T-cell (primary cell): ENCODE measurements at regions not wholly inside any gene's neighbourhood (a gene's known extent, or its start where the extent isn't known, plus 50 kb on each side); places are given as distances from the start of the nearest gene placed in this dataset.

ENCODE experiments used
- ATAC-seq, 4 experiments: fragments of 200-7000 bp in 3 of 4; fragments of 150-1000 bp in 1 of 4; cut with Tn5 transposase; replicated peaks in 1 of 4; 1 replicate in 3 of 4; 2 replicates in 1 of 4; pipeline ENCODE4 v1.10.0; 2021; ENCODE audit warnings: moderate library complexity in 3 of 4, mild to moderate bottlenecking in 2 of 4, moderate number of reproducible peaks in 1 of 4
- CTCF ChIA-PET, 2 donors: fragments of 300-600 bp; sonication (Branson Sonifier 250); formaldehyde crosslinking; loops; one replicate each; lab custom pipeline; 2022; ENCODE audit warnings: antibody characterized with exemption in 2 of 2; lab: Charles Lee
- POLR2A ChIA-PET, 2 donors: fragments of 300-600 bp; sonication (Branson Sonifier 250); formaldehyde crosslinking; loops; one replicate each; lab custom pipeline; 2022; ENCODE audit warnings: antibody characterized with exemption in 2 of 2; lab: Charles Lee
- DNase-seq, 35 experiments: peaks; one replicate each; pipeline versions ENCODE4 v3.0.0 to v3.0.0-alpha.2; 2013 to 2023
- H3K27ac ChIP-seq: one replicate; pipeline ENCODE4 v1.5.1; 2013; ENCODE audit warnings: low read length
- H3K27me3 ChIP-seq, 2 experiments: replicated peaks in 1 of 2; 1 replicate in 1 of 2; 2 replicates in 1 of 2; pipeline versions ENCODE4 v1.6.1 to v1.7.0; 2013; ENCODE audit warnings: low read length in 1 of 2, mixed read lengths in 1 of 2; ENCODE audit not compliant: control insufficient read depth in 2 of 2, insufficient read depth in 2 of 2; ENCODE audit errors: extremely low read depth in 1 of 2
- H3K36me3 ChIP-seq, 2 donors: 1 replicate in 1 of 2; 2 replicates in 1 of 2; pipeline versions ENCODE4 v1.6.1 to v1.7.0; 2013; ENCODE audit warnings: low read length in 1 of 2; ENCODE audit not compliant: control insufficient read depth in 2 of 2, insufficient read depth in 1 of 2; ENCODE audit errors: extremely low read depth in 1 of 2
- H3K4me1 ChIP-seq, 2 experiments: 1 replicate in 1 of 2; 2 replicates in 1 of 2; pipeline versions ENCODE4 v1.6.1 to v1.7.0; 2013; ENCODE audit warnings: low read length in 2 of 2, mixed read lengths in 1 of 2; ENCODE audit not compliant: insufficient read depth in 2 of 2, control insufficient read depth in 1 of 2; ENCODE audit errors: extremely low read depth in 1 of 2
- H3K4me3 ChIP-seq, 2 donors: 1 replicate in 1 of 2; 2 replicates in 1 of 2; pipeline versions ENCODE4 v1.5.1 to v1.7.0; 2013; ENCODE audit warnings: mild to moderate bottlenecking in 2 of 2, low read length in 1 of 2, moderate library complexity in 1 of 2; ENCODE audit not compliant: control insufficient read depth in 1 of 2; ENCODE audit errors: extremely low read depth in 1 of 2
- H3K9me3 ChIP-seq: 2 replicates; pipeline ENCODE4 v1.7.0; 2013
- H3K27ac Mint-ChIP-seq, 2 donors: one replicate each; pipeline ENCODE4 v1.8.0; 2020 to 2021; ENCODE audit warnings: mild to moderate bottlenecking in 2 of 2, mixed read lengths in 2 of 2
- H3K27me3 Mint-ChIP-seq, 2 donors: one replicate each; pipeline ENCODE4 v1.8.0; 2021 to 2022; ENCODE audit warnings: mixed read lengths in 2 of 2
- H3K36me3 Mint-ChIP-seq: one replicate; pipeline ENCODE4 v1.8.0; 2021; ENCODE audit warnings: mixed read lengths
- H3K4me1 Mint-ChIP-seq, 3 donors: one replicate each; pipeline ENCODE4 v1.8.0; 2020 to 2022; ENCODE audit warnings: mixed read lengths in 3 of 3, mild to moderate bottlenecking in 1 of 3
- H3K4me3 Mint-ChIP-seq, 3 donors: one replicate each; pipeline ENCODE4 v1.8.0; 2020 to 2022; ENCODE audit warnings: mild to moderate bottlenecking in 3 of 3, mixed read lengths in 3 of 3, moderate library complexity in 3 of 3
- H3K9me3 Mint-ChIP-seq, 3 donors: one replicate each; pipeline ENCODE4 v1.8.0; 2020 to 2022; ENCODE audit warnings: mixed read lengths in 3 of 3
- WGBS: methylation state at CpG from one replicate; pipeline ENCODE4 v1.1.5; 2013; ENCODE audit warnings: missing lambda C conversion rate; ENCODE audit not compliant: insufficient coverage; 5-methylcytosine and 5-hydroxymethylcytosine counted together

DNA sequence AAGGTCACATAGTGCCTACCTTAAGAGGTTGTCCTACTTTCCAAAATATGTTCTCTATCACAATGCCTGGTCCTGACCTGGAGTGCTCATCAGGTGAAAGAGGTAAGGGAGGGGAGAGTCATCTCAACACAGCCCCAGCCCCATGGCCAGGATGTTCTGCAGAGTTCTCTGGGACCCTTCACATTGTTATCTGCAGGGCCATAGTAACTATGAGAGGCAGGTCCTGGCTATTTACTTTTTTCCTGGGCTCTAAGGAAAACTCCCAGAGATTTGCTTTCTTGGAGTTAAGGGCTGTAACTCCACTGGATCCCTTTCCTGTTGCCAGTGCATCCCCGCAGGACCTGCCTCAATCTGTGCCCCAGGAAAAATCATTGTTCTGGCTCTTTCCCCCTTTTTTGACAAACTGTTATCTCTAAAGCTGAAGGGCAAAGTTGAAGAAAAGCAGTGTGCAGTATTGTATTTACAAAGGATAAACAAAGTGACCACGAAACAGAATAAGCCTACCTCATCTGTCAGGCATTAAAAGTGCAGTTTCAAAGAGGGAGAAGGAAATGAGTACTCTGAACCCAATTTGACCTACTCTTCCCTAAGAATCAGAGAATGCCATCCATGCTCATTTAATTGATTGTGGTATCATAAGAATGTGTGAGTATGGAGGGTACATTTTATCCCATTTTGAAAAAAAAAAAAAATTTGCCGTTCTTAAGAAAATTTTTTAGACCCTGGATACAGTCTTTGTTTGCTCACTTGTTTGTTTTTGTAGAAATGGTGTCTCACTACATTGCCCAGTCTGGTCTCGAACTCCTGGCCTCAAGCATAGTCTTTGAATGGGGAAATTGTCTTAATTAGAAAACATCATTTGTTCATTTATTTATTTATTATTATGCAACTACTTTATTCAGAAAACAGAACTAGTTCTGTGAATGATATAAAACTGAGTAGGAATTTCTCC lies 149.6 kb downstream of the RHOU start:
- 100% methylated on average over 1 of the region's 4 CpGs for WGBS
- no peak overlapping the region for H3K4me3 Mint-ChIP-seq

DNA sequence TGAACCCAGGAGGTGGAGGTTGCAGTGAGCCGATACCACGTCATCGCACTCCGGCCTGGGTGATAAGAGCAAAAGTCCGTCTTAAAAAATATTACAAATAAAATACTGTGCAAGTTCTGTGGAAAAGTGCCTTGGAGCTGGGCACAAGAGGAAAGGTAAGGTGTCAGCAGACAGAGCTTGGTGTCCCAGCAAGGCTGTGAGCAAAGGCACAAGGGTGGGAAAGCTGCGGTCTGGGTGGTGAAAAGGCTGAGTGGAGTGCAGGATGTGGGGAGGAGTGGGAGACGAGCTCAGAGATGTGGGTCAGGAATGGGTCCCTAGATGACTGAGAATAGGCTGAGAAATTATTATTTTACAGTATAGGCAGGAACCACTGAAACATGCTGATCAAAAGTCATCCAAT lies 150.6 kb downstream of the RHOU start:
- peaks cover 6 to 8% of the 10 kb centered on the region in 2 experiments for H3K4me1 ChIP-seq
- Mint-ChIP-seq H3K4me3 (no peak overlapping the region), H3K9me3 (no peaks in the 10 kb centered on the region), H3K27ac (no peak overlapping the region), H3K4me1 (peaks cover 17 to 18% (median 17%) of the 10 kb centered on the region in 3 donors), H3K36me3 (no peaks in the 10 kb centered on the region), H3K27me3 (no peaks in the 10 kb centered on the region)
- ChIA-PET POLR2A (no interaction called here), CTCF (no interaction called here)
- H3K27me3 ChIP-seq = no peaks in the 10 kb centered on the region
- no peak overlapping the region for H3K4me3 ChIP-seq
- DNase-seq (no peak), ATAC-seq (no peak)
- no peak overlapping the region for H3K27ac ChIP-seq
- 68% methylated on average over 2 of the region's 7 CpGs for WGBS
- H3K9me3 ChIP-seq = no peaks in the 10 kb centered on the region
- H3K36me3 ChIP-seq = no peaks in the 10 kb centered on the region

More for the DNA sequence above, 149.6 kb downstream of the RHOU start:
- CTCF ChIA-PET = interaction anchor here in 1 of 2 donors (0.7 kb wide), 1 partner anchor 149 kb away, joined by 4 read pairs; no protein-coding TSS in a partner anchor
- no peaks in the 10 kb centered on the region for H3K9me3 ChIP-seq
- Mint-ChIP-seq H3K27ac (no peak overlapping the region), H3K36me3 (no peaks in the 10 kb centered on the region), H3K9me3 (no peaks in the 10 kb centered on the region), H3K4me1 (peaks cover 8% of the 10 kb centered on the region in 3 donors), H3K27me3 (no peaks in the 10 kb centered on the region)
- no peak overlapping the region for H3K4me3 ChIP-seq
- POLR2A ChIA-PET = no interaction called here
- peaks cover under 1 to 3% of the 10 kb centered on the region in 2 experiments for H3K4me1 ChIP-seq
- ATAC-seq (no peak), DNase-seq (no peak)
- no peak overlapping the region for H3K27ac ChIP-seq
- H3K36me3 ChIP-seq = no peaks in the 10 kb centered on the region
- no peaks in the 10 kb centered on the region for H3K27me3 ChIP-seq

DNA sequence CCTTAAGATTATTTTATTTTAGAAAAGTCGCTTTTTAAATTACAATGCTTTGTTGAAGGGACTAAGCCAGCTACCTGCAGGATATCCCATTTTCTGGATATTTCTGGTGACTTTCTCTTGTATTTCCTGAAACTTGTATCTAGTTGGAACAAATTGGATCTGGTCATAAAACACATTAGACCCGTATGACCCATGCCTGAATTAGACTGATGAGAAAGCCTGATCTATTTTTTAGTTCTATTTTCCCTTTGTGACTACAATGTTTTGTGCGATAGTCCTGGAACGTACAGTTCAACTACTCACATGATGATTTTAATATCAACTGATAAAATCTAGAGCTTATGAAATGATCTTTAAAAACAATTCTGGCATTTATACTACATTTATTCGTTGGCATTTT lies 151.8 kb downstream of the RHOU start:
- H3K36me3 ChIP-seq = no peaks in the 10 kb centered on the region
- no peak overlapping the region for H3K27ac Mint-ChIP-seq
- H3K27me3 Mint-ChIP-seq = peaks cover 0 to 2% of the 10 kb centered on the region in 2 donors
- no peak overlapping the region for H3K4me3 ChIP-seq
- peaks cover 6 to 8% of the 10 kb centered on the region in 2 experiments for H3K4me1 ChIP-seq
- no peak for DNase-seq
- POLR2A ChIA-PET = no interaction called here
- WGBS = no CpG with 5 or more reads among the region's 5 CpGs
- CTCF ChIA-PET = no interaction called here
- H3K27me3 ChIP-seq = peaks cover 0 to 3% of the 10 kb centered on the region in 2 experiments
- H3K36me3 Mint-ChIP-seq = no peaks in the 10 kb centered on the region
- H3K9me3 ChIP-seq = no peaks in the 10 kb centered on the region
- no peak overlapping the region for H3K27ac ChIP-seq
- no peak for ATAC-seq
- H3K4me3 Mint-ChIP-seq = no peak overlapping the region
- H3K9me3 Mint-ChIP-seq = no peaks in the 10 kb centered on the region
- peaks cover 19 to 24% (median 19%) of the 10 kb centered on the region in 3 donors for H3K4me1 Mint-ChIP-seq

DNA sequence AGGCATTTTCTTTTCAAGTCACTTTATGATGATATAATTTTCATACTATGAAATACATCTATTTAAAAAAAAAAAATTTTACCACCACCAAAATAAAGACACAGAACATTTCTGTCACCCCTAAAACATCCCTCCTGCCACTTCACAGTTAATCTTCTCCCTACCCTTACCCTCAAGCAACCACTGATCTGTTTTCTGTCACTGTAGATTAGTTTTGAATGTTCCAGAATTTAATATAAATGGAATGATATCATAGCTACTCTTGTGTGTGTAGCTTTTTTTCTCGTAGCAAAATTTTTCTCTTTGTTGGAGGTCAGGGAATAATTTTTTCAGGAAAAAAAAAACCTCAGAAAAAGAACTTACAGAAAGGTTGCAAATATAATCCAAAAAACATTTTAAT lies 152.7 kb downstream of the RHOU start:
- Histone ChIP-seq H3K9me3 (no peaks in the 10 kb centered on the region), H3K4me3 (no peak overlapping the region), H3K4me1 (peaks cover 6 to 8% of the 10 kb centered on the region in 2 experiments), H3K36me3 (no peaks in the 10 kb centered on the region), H3K27ac (no peak overlapping the region), H3K27me3 (peaks cover 0 to 3% of the 10 kb centered on the region in 2 experiments)
- no peak overlapping the region for H3K4me3 Mint-ChIP-seq
- ChIA-PET POLR2A (no interaction called here), CTCF (no interaction called here)
- H3K4me1 Mint-ChIP-seq = peaks cover 19 to 24% (median 19%) of the 10 kb centered on the region in 3 donors
- WGBS = no CpG with 5 or more reads among the region's 1 CpG
- no peak overlapping the region for H3K27ac Mint-ChIP-seq
- no peaks in the 10 kb centered on the region for H3K9me3 Mint-ChIP-seq
- no peak for DNase-seq
- H3K27me3 Mint-ChIP-seq = peaks cover 0 to 2% of the 10 kb centered on the region in 2 donors
- ATAC-seq = no peak
- H3K36me3 Mint-ChIP-seq = no peaks in the 10 kb centered on the region

DNA sequence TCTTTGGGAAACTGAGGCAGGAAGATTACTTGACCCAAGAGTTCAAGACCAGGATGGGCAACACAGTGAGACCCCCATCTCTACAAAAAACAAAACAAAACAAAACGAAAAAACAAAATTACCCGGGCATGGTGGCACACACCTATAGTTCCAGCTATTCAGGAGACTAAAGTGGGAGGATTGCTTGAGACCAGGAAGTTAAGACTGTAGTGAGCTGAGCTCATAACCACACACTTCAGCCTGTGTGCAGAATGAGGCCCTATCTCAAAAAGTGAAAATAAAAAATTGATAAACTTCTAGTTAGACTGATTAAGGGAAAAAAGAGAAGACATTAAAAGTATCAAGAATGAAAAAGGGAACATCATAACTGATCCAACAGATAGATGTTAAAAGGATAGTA lies 154.0 kb downstream of the RHOU start:
- Mint-ChIP-seq H3K27me3 (peaks cover 0 to 2% of the 10 kb centered on the region in 2 donors), H3K9me3 (no peaks in the 10 kb centered on the region), H3K36me3 (no peaks in the 10 kb centered on the region), H3K27ac (no peak overlapping the region), H3K4me3 (no peak overlapping the region), H3K4me1 (peaks cover 19 to 24% (median 19%) of the 10 kb centered on the region in 3 donors)
- Histone ChIP-seq H3K4me3 (no peak overlapping the region), H3K27me3 (peaks cover 0 to 3% of the 10 kb centered on the region in 2 experiments), H3K27ac (no peak overlapping the region), H3K36me3 (no peaks in the 10 kb centered on the region), H3K4me1 (peaks cover 6 to 8% of the 10 kb centered on the region in 2 experiments), H3K9me3 (no peaks in the 10 kb centered on the region)
- ATAC-seq (no peak), DNase-seq (no peak)
- no CpG with 5 or more reads among the region's 2 CpGs for WGBS
- ChIA-PET POLR2A (interaction anchor here in 1 of 2 donors (0.5 kb wide), 1 partner anchor 10 kb away, joined by 3 read pairs; no protein-coding TSS in a partner anchor), CTCF (interaction anchor here in 1 of 2 donors (0.7 to 1.1 kb wide), 2 partner anchors 8 to 180 kb away, joined by 3 read pairs; no protein-coding TSS in a partner anchor)

DNA sequence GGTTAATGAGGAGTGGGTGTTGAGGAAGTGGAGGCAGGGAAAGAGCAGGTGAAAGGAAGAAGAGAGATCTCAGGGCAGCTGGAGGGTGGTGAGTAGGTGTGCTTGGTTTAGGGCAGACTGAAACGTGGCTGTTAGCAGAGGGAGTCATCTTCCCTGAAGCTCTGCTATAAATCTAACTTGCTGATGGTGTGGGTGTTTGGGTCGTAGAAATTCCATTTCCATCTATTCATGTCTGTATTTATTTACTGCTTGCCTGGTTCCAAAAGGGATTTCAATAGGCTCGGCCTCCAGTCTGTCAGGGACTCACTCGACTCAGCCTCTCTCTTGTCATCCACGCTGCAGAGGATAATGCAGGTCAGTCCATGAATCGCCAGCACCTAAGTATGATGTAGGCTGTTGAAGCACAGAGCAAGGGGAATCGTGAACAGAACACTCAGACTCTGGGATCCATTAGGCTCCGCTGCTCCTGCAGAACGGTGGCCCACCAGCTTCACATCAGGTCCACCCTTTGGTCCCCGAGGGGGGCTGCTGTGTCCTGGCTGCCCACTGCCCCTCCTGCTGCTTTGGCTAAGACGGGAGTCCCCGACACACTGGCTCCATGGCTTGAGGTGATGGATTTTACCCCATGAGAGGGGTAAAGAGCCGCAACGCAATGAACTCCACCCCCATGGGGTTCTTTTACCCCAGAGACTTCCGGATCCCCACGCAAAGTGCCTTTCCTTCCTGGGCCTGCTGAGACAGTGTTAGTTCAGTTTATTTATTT lies 156.2 kb downstream of the RHOU start:
- H3K27ac ChIP-seq = no peak overlapping the region
- H3K4me1 Mint-ChIP-seq = peaks cover 19 to 24% (median 19%) of the 10 kb centered on the region in 3 donors
- WGBS = 85% methylated on average over 8 of the region's 16 CpGs
- no peak for ATAC-seq
- peaks cover 0 to 7% of the 10 kb centered on the region in 2 experiments for H3K27me3 ChIP-seq
- H3K36me3 Mint-ChIP-seq = no peaks in the 10 kb centered on the region
- H3K9me3 ChIP-seq = no peaks in the 10 kb centered on the region
- peaks cover 6 to 8% of the 10 kb centered on the region in 2 experiments for H3K4me1 ChIP-seq
- no peaks in the 10 kb centered on the region for H3K9me3 Mint-ChIP-seq
- DNase-seq = no peak
- H3K36me3 ChIP-seq = no peaks in the 10 kb centered on the region
- POLR2A ChIA-PET = no interaction called here
- H3K27ac Mint-ChIP-seq = no peak overlapping the region
- H3K27me3 Mint-ChIP-seq = peaks cover 0 to 2% of the 10 kb centered on the region in 2 donors
- no peak overlapping the region for H3K4me3 ChIP-seq
- CTCF ChIA-PET = no interaction called here
- H3K4me3 Mint-ChIP-seq = no peak overlapping the region
